HCT116 (cell line): ENCODE measurements at regions not wholly inside any gene's neighbourhood (a gene's known extent, or its start where the extent isn't known, plus 50 kb on each side); places are given as distances from the start of the nearest gene placed in this dataset.

Experiments
- ATAC-seq: fragments of 200-7000 bp; cut with Tn5 transposase; 2 replicates; pipeline ENCODE4 v1.9.1; 2020; ENCODE audit warnings: mild to moderate bottlenecking, moderate library complexity
- BruUV-seq: library from RNA; stranded (reverse); fragments of 400-500 nt; replicated peaks from 2 replicates; lab custom pipeline; 2021; lab: Mats Ljungman, UMichigan
- CTCF ChIA-PET: fragments of 300-600 bp; sonication (Branson Sonifier 250); formaldehyde crosslinking; loops from one replicate; lab custom pipeline; 2021; ENCODE audit warnings: antibody characterized with exemption; lab: Charles Lee
- POLR2A ChIA-PET: fragments of 300-600, 350-600 bp; sonication (Branson Sonifier 250); formaldehyde crosslinking; loops from one replicate; lab custom pipeline; 2021; ENCODE audit warnings: antibody characterized with exemption; lab: Charles Lee
- RAD21 ChIA-PET, 2 experiments: fragments of 300-600 bp; sonication (Branson Sonifier 250); formaldehyde crosslinking; loops; one replicate each; lab custom pipeline; 2023; ENCODE audit warnings: low total read pairs in 2 of 2; ENCODE audit not compliant: uncharacterized antibody in 2 of 2, unreplicated experiment in 2 of 2, low non-redundant PET in 1 of 2; lab: Charles Lee
- DNase-seq: peaks from one replicate; pipeline ENCODE4 v3.0.0-alpha.2; 2010; ENCODE audit warnings: low read depth, low spot score
- H2AFZ ChIP-seq: fragments of 200-600 bp; shearing (Covaris generic), sonication (generic); 2 replicates; pipeline ENCODE4 v1.6.1; 2017; ENCODE audit warnings: low read depth, mixed run types, mixed read lengths, antibody characterized with exemption, low read length; ENCODE audit not compliant: poor library complexity, severe bottlenecking
- H3K27ac ChIP-seq: 2 replicates; pipeline ENCODE4 v1.5.1; 2012; ENCODE audit warnings: low read depth, low read length
- H3K27me3 ChIP-seq: fragments of 200-600 bp; sonication (generic); 2 replicates; pipeline ENCODE4 v1.6.1; 2016; ENCODE audit warnings: mixed run types, low read length, mixed read lengths; ENCODE audit not compliant: insufficient read depth
- H3K36me3 ChIP-seq, 2 experiments: fragments of 200-500 bp in 1 of 2; fragments of 200-600 bp in 1 of 2; sonication (Bioruptor generic) in 1 of 2; sonication (generic) in 1 of 2; 2 replicates each; pipeline versions ENCODE4 v1.5.1 to v1.6.1; 2014 to 2016; ENCODE audit warnings: low read length in 2 of 2, inconsistent platforms in 1 of 2, mixed read lengths in 1 of 2, mixed run types in 1 of 2; ENCODE audit not compliant: insufficient read depth in 2 of 2, control insufficient read depth in 1 of 2
- H3K4me1 ChIP-seq, 2 experiments: fragments of 200-600 bp in 1 of 2; sonication (generic) in 1 of 2; 2 replicates each; pipeline versions ENCODE4 v1.5.1 to v1.6.1; 2012 to 2017; ENCODE audit warnings: low read length in 2 of 2, inconsistent platforms in 1 of 2, mild to moderate bottlenecking in 1 of 2, mixed read lengths in 1 of 2, mixed run types in 1 of 2, moderate library complexity in 1 of 2; ENCODE audit not compliant: insufficient read depth in 2 of 2, control insufficient read depth in 1 of 2
- H3K4me2 ChIP-seq: fragments of 200-600 bp; sonication (generic); 2 replicates; pipeline ENCODE4 v1.6.1; 2017; ENCODE audit warnings: mixed run types, low read length, mixed read lengths
- H3K4me3 ChIP-seq, 2 experiments: fragments of 200-600 bp in 1 of 2; sonication (generic) in 1 of 2; replicated peaks in 1 of 2; 2 replicates each; pipeline ENCODE4 v1.5.1; 2011 to 2016; ENCODE audit warnings: low read length in 2 of 2, control low read depth in 1 of 2, low read depth in 1 of 2, mild to moderate bottlenecking in 1 of 2, mixed read lengths in 1 of 2, mixed run types in 1 of 2
- H3K79me2 ChIP-seq: fragments of 200-600 bp; sonication (generic); 2 replicates; pipeline ENCODE4 v1.6.1; 2017; ENCODE audit warnings: mild to moderate bottlenecking, mixed run types, low read length, moderate library complexity, mixed read lengths; ENCODE audit not compliant: insufficient read depth
- H3K9ac ChIP-seq: fragments of 200-600 bp; sonication (generic); 2 replicates; pipeline ENCODE4 v1.6.1; 2016; ENCODE audit warnings: low read length, mixed read lengths
- H3K9me2 ChIP-seq: fragments of 200-600 bp; sonication (generic), shearing (Covaris generic); 2 replicates; pipeline ENCODE4 v1.6.1; 2017; ENCODE audit warnings: mixed run types, mild to moderate bottlenecking, moderate library complexity; ENCODE audit not compliant: insufficient read depth
- H3K9me3 ChIP-seq, 2 experiments: fragments of 200-500 bp in 1 of 2; fragments of 200-600 bp in 1 of 2; sonication (Bioruptor generic) in 1 of 2; sonication (generic) in 1 of 2; 2 replicates each; pipeline ENCODE4 v1.6.1; 2014 to 2017; ENCODE audit warnings: low read length in 2 of 2, mixed read lengths in 2 of 2, inconsistent platforms in 1 of 2, low read depth in 1 of 2, mild to moderate bottlenecking in 1 of 2, mixed run types in 1 of 2, moderate library complexity in 1 of 2; ENCODE audit not compliant: control insufficient read depth in 1 of 2, insufficient read depth in 1 of 2
- H4K20me1 ChIP-seq: fragments of 200-600 bp; sonication (generic), shearing (Covaris generic); 2 replicates; pipeline ENCODE4 v1.6.1; 2017; ENCODE audit warnings: mixed run types, mild to moderate bottlenecking, moderate library complexity; ENCODE audit not compliant: insufficient read depth
- ATF3 ChIP-seq: IDR thresholded peaks from 2 replicates; pipeline ENCODE4 v1.6.1; 2012
- EGR1 ChIP-seq: IDR thresholded peaks from 2 replicates; pipeline ENCODE4 v1.6.1; 2012; ENCODE audit warnings: low read depth
- ELF1 ChIP-seq: IDR thresholded peaks from 2 replicates; pipeline ENCODE4 v1.6.1; 2012; ENCODE audit warnings: low read depth, borderline replicate concordance
- EZH2phosphoT487 ChIP-seq: fragments of 200-600 bp; IDR thresholded peaks from 2 replicates; pipeline ENCODE4 v1.6.1; 2018; ENCODE audit warnings: antibody characterized with exemption, borderline replicate concordance
- FOSL1 ChIP-seq: IDR thresholded peaks from 2 replicates; pipeline ENCODE4 v1.6.1; 2012; ENCODE audit warnings: low read depth
- POLR2A ChIP-seq: IDR thresholded peaks from 2 replicates; pipeline ENCODE4 v1.7.0; 2011; ENCODE audit warnings: borderline replicate concordance; ENCODE audit not compliant: insufficient read depth, insufficient read length; ENCODE audit errors: extremely low read depth
- POLR2AphosphoS5 ChIP-seq: IDR thresholded peaks from 2 replicates; pipeline ENCODE4 v1.6.1; 2011; ENCODE audit warnings: mild to moderate bottlenecking, low read depth, low read length, moderate library complexity
- SP1 ChIP-seq: IDR thresholded peaks from 2 replicates; pipeline ENCODE4 v1.6.1; 2012; ENCODE audit warnings: low read depth
- SRF ChIP-seq: IDR thresholded peaks from 2 replicates; pipeline ENCODE4 v1.6.1; 2012; ENCODE audit warnings: low read depth
- YY1 ChIP-seq: IDR thresholded peaks from 2 replicates; pipeline ENCODE4 v1.6.1; 2011; ENCODE audit warnings: low read length, low read depth, moderate library complexity, mild to moderate bottlenecking; ENCODE audit not compliant: insufficient replicate concordance; ENCODE audit errors: extremely low read depth
- ZFX ChIP-seq: fragments of 450-650 bp; IDR thresholded peaks from 2 replicates; pipeline ENCODE4 v1.6.1; 2017
- intact Hi-C: fragments of 100-400 bp; cut with micrococcal nuclease; formaldehyde crosslinking; loops from 2 replicates; pipeline ENCODE4 v1.10.0; 2022
- TF ChIP-seq, protein P1 (sequence below): IDR thresholded peaks from 2 replicates; pipeline ENCODE4 v1.6.1; 2011; ENCODE audit warnings: mild to moderate bottlenecking, low read length, moderate library complexity; ENCODE audit not compliant: insufficient replicate concordance; ENCODE audit errors: extremely low read depth
- TF ChIP-seq, protein P2 (sequence below): IDR thresholded peaks from 2 replicates; pipeline ENCODE4 v1.6.1; 2012; ENCODE audit warnings: low read depth

DNA sequence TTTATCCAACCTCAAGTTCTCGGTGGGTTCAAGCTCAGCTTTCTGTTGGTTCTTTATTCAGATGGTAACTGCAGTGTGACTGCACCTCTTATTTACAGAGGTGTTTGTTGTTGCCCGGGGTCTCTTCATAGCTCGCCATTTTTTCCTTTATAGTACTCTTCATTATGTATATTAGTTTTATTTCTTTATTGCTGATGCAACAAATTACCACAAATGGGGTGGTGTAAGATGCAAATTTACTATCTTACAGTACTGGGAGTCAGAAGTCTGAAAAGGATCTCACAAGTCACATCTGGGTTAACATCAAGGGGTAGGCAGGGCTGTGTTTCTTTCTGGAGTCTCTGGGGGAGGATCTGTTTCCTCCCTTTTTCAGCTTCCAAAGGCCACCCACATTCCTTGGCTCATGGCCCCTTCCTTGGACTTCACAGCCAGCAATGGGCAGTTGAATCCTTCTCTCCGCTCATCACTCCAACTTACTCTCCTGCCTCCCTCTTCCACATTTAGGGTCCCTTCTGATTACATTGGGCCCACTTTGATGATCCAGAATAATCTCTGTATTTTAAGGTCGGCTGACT lies 241.2 kb downstream of the HAPSTR1 start (continued):
- TF ChIP-seq, protein P1, sequence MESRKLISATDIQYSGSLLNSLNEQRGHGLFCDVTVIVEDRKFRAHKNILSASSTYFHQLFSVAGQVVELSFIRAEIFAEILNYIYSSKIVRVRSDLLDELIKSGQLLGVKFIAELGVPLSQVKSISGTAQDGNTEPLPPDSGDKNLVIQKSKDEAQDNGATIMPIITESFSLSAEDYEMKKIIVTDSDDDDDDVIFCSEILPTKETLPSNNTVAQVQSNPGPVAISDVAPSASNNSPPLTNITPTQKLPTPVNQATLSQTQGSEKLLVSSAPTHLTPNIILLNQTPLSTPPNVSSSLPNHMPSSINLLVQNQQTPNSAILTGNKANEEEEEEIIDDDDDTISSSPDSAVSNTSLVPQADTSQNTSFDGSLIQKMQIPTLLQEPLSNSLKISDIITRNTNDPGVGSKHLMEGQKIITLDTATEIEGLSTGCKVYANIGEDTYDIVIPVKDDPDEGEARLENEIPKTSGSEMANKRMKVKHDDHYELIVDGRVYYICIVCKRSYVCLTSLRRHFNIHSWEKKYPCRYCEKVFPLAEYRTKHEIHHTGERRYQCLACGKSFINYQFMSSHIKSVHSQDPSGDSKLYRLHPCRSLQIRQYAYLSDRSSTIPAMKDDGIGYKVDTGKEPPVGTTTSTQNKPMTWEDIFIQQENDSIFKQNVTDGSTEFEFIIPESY = no peak
- TF ChIP-seq EGR1 (no peak), POLR2A (no peak), FOSL1 (no peak), ZFX (no peak), SRF (no peak), ATF3 (no peak), ELF1 (no peak)
- TF ChIP-seq, protein P2, sequence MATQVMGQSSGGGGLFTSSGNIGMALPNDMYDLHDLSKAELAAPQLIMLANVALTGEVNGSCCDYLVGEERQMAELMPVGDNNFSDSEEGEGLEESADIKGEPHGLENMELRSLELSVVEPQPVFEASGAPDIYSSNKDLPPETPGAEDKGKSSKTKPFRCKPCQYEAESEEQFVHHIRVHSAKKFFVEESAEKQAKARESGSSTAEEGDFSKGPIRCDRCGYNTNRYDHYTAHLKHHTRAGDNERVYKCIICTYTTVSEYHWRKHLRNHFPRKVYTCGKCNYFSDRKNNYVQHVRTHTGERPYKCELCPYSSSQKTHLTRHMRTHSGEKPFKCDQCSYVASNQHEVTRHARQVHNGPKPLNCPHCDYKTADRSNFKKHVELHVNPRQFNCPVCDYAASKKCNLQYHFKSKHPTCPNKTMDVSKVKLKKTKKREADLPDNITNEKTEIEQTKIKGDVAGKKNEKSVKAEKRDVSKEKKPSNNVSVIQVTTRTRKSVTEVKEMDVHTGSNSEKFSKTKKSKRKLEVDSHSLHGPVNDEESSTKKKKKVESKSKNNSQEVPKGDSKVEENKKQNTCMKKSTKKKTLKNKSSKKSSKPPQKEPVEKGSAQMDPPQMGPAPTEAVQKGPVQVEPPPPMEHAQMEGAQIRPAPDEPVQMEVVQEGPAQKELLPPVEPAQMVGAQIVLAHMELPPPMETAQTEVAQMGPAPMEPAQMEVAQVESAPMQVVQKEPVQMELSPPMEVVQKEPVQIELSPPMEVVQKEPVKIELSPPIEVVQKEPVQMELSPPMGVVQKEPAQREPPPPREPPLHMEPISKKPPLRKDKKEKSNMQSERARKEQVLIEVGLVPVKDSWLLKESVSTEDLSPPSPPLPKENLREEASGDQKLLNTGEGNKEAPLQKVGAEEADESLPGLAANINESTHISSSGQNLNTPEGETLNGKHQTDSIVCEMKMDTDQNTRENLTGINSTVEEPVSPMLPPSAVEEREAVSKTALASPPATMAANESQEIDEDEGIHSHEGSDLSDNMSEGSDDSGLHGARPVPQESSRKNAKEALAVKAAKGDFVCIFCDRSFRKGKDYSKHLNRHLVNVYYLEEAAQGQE = no peak
- TF ChIP-seq, all 23 proteins: peak for 0

- ATAC-seq (no peak), DNase-seq (no peak)
- no TSS peak for BruUV-seq
- intact Hi-C loops = no loop called here
- Histone ChIP-seq H3K27me3 (peaks cover 38% of the 10 kb centered on the region), H3K9me2 (no peaks in the 10 kb centered on the region), H3K79me2 (no peaks in the 10 kb centered on the region), H3K4me1 (no peaks in the 10 kb centered on the region), H2AFZ (no peak overlapping the region), H3K9ac (no peak overlapping the region), H4K20me1 (no peaks in the 10 kb centered on the region; the same call in 1 of the 2 replicates), H3K4me2 (no peak overlapping the region), H3K9me3 (no peaks in the 10 kb centered on the region), H3K36me3 (no peaks in the 10 kb centered on the region), H3K4me3 (no peak overlapping the region), H3K27ac (no peak overlapping the region)
- no peak for TF ChIP-seq ATF3
- TF ChIP-seq YY1 = no peak
- TF ChIP-seq EZH2phosphoT487 = no peak
- TF ChIP-seq ELF1 = no peak
- TF ChIP-seq POLR2A = no peak
- TF ChIP-seq POLR2AphosphoS5 = no peak
- TF ChIP-seq SP1 = no peak
- RAD21 ChIA-PET = no interaction called here
- CTCF ChIA-PET = no interaction called here
- POLR2A ChIA-PET = no interaction called here
Observed at GRCh38 chr16:9333469-9333868, 242.0 kb downstream of the HAPSTR1 start.
